AG10803 (cell line): ENCODE measurements at regions not wholly inside any gene's neighbourhood (a gene's known extent, or its start where the extent isn't known, plus 50 kb on each side); places are given as distances from the start of the nearest gene placed in this dataset.

Experiments
- DNase-seq: peaks from one replicate; pipeline ENCODE4 v3.0.0; 2010; ENCODE audit warnings: low read depth
- H3K4me3 ChIP-seq: 2 replicates; pipeline ENCODE4 v1.5.1; 2011; ENCODE audit warnings: mild to moderate bottlenecking, low read length, control low read depth
- CTCF ChIP-seq: conservative IDR thresholded peaks from 2 replicates; pipeline ENCODE4 v1.5.1; 2011; ENCODE audit warnings: mild to moderate bottlenecking, low read length, control low read depth, inconsistent platforms

GRCh38 chr1:229101011-229101871, 169.7 kb upstream of the RAB4A start:
- no peak overlapping the region for H3K4me3 ChIP-seq
- DNase-seq = no peak
- TF ChIP-seq CTCF = no peak

- peak; percentile 26 for DNase-seq
- H3K4me3 ChIP-seq = no peak overlapping the region
- no peak for TF ChIP-seq CTCF
These were observed 168.0 kb upstream of the RAB4A start for GRCh38 chr1:229102741-229103391.

GRCh38 chr1:229104654-229105053, 166.3 kb upstream of the RAB4A start:
- DNase-seq = no peak
- H3K4me3 ChIP-seq = no peak overlapping the region
- TF ChIP-seq CTCF = no peak

GRCh38 chr1:229105109-229105508, 165.8 kb upstream of the RAB4A start:
- no peak for TF ChIP-seq CTCF
- H3K4me3 ChIP-seq = no peak overlapping the region
- DNase-seq = no peak

- DNase-seq = no peak
- no peak for TF ChIP-seq CTCF
- H3K4me3 ChIP-seq = no peak overlapping the region
These were observed 164.9 kb upstream of the RAB4A start for GRCh38 chr1:229105822-229106525.

- no peak overlapping the region for H3K4me3 ChIP-seq
- no peak for TF ChIP-seq CTCF
- no peak for DNase-seq
These were observed 164.3 kb upstream of the RAB4A start for GRCh38 chr1:229106526-229107125.
